ENCODE measurements at regions not wholly inside any gene's neighbourhood (a gene's known extent, or its start where the extent isn't known, plus 50 kb on each side); places are given as distances from the start of the nearest gene placed in this dataset.

DNA sequence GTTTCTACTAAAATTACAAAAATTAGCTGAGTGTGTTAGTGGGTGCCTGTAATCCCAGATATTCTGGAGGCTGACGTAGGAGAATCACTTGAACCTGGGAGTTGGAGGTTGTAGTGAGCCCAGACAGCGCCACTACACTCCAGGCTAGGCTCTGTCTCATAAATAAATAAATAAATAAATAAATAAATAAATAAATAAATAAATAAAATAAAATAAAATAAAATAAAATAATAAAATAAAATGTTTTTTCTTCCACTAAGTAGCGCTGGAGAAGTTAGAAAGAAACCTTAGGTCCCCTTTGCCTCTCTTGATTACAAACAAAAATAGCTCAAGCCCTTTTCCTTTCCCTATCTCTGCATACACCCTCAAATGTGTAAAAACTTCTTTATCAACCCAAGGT is 525.9 kb downstream of the IPMK start:
- no peak for DNase-seq (ENCODE audit: low read depth)
- Histone ChIP-seq H3K4me3 (ENCODE audit: low read depth, low read length) (no peak overlapping the region), H3K36me3 (ENCODE audit: control insufficient read depth, insufficient read depth, low read length) (no peaks in the 10 kb centered on the region), H3K27me3 (ENCODE audit: control insufficient read depth, insufficient read depth, low read length) (no peaks in the 10 kb centered on the region)
- POLR2A ChIA-PET = no interaction called here
- TF ChIP-seq, protein P1, sequence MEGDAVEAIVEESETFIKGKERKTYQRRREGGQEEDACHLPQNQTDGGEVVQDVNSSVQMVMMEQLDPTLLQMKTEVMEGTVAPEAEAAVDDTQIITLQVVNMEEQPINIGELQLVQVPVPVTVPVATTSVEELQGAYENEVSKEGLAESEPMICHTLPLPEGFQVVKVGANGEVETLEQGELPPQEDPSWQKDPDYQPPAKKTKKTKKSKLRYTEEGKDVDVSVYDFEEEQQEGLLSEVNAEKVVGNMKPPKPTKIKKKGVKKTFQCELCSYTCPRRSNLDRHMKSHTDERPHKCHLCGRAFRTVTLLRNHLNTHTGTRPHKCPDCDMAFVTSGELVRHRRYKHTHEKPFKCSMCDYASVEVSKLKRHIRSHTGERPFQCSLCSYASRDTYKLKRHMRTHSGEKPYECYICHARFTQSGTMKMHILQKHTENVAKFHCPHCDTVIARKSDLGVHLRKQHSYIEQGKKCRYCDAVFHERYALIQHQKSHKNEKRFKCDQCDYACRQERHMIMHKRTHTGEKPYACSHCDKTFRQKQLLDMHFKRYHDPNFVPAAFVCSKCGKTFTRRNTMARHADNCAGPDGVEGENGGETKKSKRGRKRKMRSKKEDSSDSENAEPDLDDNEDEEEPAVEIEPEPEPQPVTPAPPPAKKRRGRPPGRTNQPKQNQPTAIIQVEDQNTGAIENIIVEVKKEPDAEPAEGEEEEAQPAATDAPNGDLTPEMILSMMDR (IDR thresholded peaks at IDR 0.05; ENCODE audit: insufficient read depth, low read depth, low read length) = no peak
- CTCF ChIA-PET = no interaction called here

GRCh38 chr10:57723305-57723704 is 544.4 kb downstream of the IPMK start:
- CTCF ChIA-PET = no interaction called here
- Histone ChIP-seq H3K27me3 (ENCODE audit: control insufficient read depth, insufficient read depth, low read length) (0 out of 2 replicates have a peak, but pooled peaks cover 1% of the 10 kb centered on the region), H3K36me3 (ENCODE audit: control insufficient read depth, insufficient read depth, low read length) (no peaks in the 10 kb centered on the region), H3K4me3 (ENCODE audit: low read depth, low read length) (no peak overlapping the region)
- DNase-seq (ENCODE audit: low read depth) = no peak
- TF ChIP-seq, protein P1 (IDR thresholded peaks at IDR 0.05; ENCODE audit: insufficient read depth, low read depth, low read length) = no peak
- POLR2A ChIA-PET = no interaction called here

GRCh38 chr10:57716884-57717283 is 550.8 kb downstream of the IPMK start:
- H3K4me3 ChIP-seq (ENCODE audit: low read depth, low read length) = no peak overlapping the region
- DNase-seq (ENCODE audit: low read depth) = no peak
- H3K27me3 ChIP-seq (ENCODE audit: control insufficient read depth, insufficient read depth, low read length) = no peaks in the 10 kb centered on the region
- no peaks in the 10 kb centered on the region for H3K36me3 ChIP-seq (ENCODE audit: control insufficient read depth, insufficient read depth, low read length)
- TF ChIP-seq, protein P1 (IDR thresholded peaks at IDR 0.05; ENCODE audit: insufficient read depth, low read depth, low read length) = peak; percentile 57
- ChIA-PET CTCF (interaction anchor here (0.7 to 2.2 kb wide), 6 partner anchors 59 to 435 kb away, joined by 3 to 15 read pairs (median 3); no protein-coding TSS in a partner anchor), POLR2A (no interaction called here)

DNA sequence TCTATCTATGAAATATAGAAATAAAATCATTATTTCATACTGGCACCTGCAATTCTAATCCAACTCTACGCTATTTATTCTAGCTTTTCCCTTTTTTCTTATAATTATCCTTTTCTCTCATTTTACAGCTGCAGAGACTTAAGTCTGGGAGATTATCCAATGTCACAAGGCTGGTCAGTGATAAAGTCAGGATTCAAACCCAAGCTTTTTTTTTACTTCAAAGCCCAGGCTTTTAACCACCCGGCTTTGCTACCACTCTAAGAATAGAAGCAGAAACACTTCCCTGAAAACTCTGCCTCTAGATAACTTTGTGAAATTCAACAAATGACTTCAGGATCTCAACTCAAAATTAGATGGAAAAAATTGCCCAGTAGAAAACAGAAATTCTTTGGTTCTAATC is 552.5 kb downstream of the IPMK start:
- ChIA-PET CTCF (interaction anchor here (0.9 to 1.2 kb wide), 3 partner anchors 10 to 349 kb away, joined by 3 to 6 read pairs (median 3); no protein-coding TSS in a partner anchor), POLR2A (no interaction called here)
- no peak overlapping the region for H3K4me3 ChIP-seq (ENCODE audit: low read depth, low read length)
- DNase-seq (ENCODE audit: low read depth) = no peak
- no peaks in the 10 kb centered on the region for H3K27me3 ChIP-seq (ENCODE audit: control insufficient read depth, insufficient read depth, low read length)
- no peaks in the 10 kb centered on the region for H3K36me3 ChIP-seq (ENCODE audit: control insufficient read depth, insufficient read depth, low read length)
- TF ChIP-seq, protein P1 (IDR thresholded peaks at IDR 0.05; ENCODE audit: insufficient read depth, low read depth, low read length) = no peak

DNA sequence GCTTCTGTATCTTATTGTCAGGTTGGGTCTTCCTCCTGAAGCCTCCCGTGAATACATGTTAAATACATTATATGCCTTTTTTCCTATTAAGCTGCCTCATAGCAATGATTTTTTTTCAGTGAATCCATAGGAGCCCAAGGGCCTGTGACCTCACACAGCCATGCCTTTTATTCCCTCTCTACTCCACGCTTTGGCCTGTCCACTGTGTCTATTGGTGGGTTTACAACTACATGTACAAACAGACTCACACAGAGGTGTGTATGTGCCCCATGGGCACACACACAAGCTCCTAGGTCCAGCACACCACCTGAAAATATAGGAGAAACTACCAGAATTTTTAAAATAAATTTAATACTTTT is 560.4 kb downstream of the IPMK start:
- TF ChIP-seq, protein P1 (IDR thresholded peaks at IDR 0.05; ENCODE audit: insufficient read depth, low read depth, low read length) = no peak
- Histone ChIP-seq H3K4me3 (ENCODE audit: low read depth, low read length) (no peak overlapping the region), H3K27me3 (ENCODE audit: control insufficient read depth, insufficient read depth, low read length) (no peaks in the 10 kb centered on the region), H3K36me3 (ENCODE audit: control insufficient read depth, insufficient read depth, low read length) (no peaks in the 10 kb centered on the region)
- CTCF ChIA-PET = no interaction called here
- POLR2A ChIA-PET = no interaction called here
- DNase-seq (ENCODE audit: low read depth) = no peak
